DOHH2 (cell line): ENCODE measurements at regions not wholly inside any gene's neighbourhood (a gene's known extent, or its start where the extent isn't known, plus 50 kb on each side); places are given as distances from the start of the nearest gene placed in this dataset.

Source experiments
- EZH2phosphoT487 ChIP-seq: fragments of 200-600 bp; sonication (generic); IDR thresholded peaks from 2 replicates; pipeline ENCODE4 v1.6.1; 2017; ENCODE audit warnings: borderline replicate concordance, mild to moderate bottlenecking, antibody characterized with exemption, low read length, moderate library complexity, mixed read lengths
- TF ChIP-seq, protein P1 (sequence below): fragments of 200-600 bp; sonication (generic); IDR thresholded peaks from one replicate; pipeline ENCODE4 v1.5.1; 2014; ENCODE audit warnings: antibody characterized with exemption, mild to moderate bottlenecking, low read depth, low read length; ENCODE audit not compliant: poor library complexity, severe bottlenecking

DNA sequence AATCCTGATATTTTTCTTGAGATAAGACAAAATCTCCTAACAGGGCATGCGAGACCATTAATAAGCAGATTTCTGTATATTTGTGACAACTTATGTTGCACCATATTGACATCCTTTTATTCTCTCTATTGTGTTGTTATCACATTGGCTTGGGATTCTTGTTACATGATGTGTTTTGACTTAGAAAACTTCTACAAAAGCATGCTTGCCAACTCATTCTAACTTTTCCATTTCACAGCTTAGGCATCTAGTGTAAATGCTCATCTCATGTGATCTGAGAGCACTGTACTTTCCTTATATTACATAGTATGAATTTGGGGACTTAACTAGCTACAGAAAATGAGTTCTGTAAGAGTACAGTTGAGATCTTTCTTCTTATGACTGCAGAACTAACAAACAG, 1040.7 kb upstream of the ADGRB3 start:
- TF ChIP-seq, protein P1, sequence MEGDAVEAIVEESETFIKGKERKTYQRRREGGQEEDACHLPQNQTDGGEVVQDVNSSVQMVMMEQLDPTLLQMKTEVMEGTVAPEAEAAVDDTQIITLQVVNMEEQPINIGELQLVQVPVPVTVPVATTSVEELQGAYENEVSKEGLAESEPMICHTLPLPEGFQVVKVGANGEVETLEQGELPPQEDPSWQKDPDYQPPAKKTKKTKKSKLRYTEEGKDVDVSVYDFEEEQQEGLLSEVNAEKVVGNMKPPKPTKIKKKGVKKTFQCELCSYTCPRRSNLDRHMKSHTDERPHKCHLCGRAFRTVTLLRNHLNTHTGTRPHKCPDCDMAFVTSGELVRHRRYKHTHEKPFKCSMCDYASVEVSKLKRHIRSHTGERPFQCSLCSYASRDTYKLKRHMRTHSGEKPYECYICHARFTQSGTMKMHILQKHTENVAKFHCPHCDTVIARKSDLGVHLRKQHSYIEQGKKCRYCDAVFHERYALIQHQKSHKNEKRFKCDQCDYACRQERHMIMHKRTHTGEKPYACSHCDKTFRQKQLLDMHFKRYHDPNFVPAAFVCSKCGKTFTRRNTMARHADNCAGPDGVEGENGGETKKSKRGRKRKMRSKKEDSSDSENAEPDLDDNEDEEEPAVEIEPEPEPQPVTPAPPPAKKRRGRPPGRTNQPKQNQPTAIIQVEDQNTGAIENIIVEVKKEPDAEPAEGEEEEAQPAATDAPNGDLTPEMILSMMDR, result no peak
- TF ChIP-seq EZH2phosphoT487, result no peak
